A549 (cell line): ENCODE measurements at regions not wholly inside any gene's neighbourhood (a gene's known extent, or its start where the extent isn't known, plus 50 kb on each side); places are given as distances from the start of the nearest gene placed in this dataset.
A peak's percentile ranks its signal among the peaks of the same experiment; 100 is the strongest.
"Not testable (repeated sequence)": the region's sequence is repeated elsewhere in the genome, so short reads cannot be mapped to it uniquely, and the experiment has no call there.

Experiments
- ATAC-seq, 2 experiments: fragments of 200-7000 bp in 1 of 2; fragments of >200 bp in 1 of 2; cut with Nextera tagmentation in 1 of 2; cut with Tn5 transposase in 1 of 2; 3 replicates each; pipeline versions ENCODE4 v1.8.0 to v1.9.1; 2018 to 2020; ENCODE audit warnings: mild to moderate bottlenecking in 1 of 2, moderate library complexity in 1 of 2
- CTCF ChIA-PET: fragments of 300-600 bp; sonication (Branson Sonifier 250); formaldehyde crosslinking; extraction: SDS; loops from one replicate; lab custom pipeline; 2021; ENCODE audit warnings: antibody characterized with exemption, inconsistent platforms; lab: Yijun Ruan, JAX
- POLR2A ChIA-PET: fragments of 350-600 bp; formaldehyde crosslinking; extraction: SDS; loops from one replicate; lab custom pipeline; 2021; ENCODE audit warnings: antibody characterized with exemption, inconsistent platforms; lab: Yijun Ruan, JAX
- DNase-seq, 2 experiments: peaks; one replicate each; pipeline versions ENCODE4 v3.0.0 to v3.0.0-alpha.2; 2011 to 2016; ENCODE audit warnings: low read depth in 1 of 2, low spot score in 1 of 2
- FAIRE-seq: peaks from 2 replicates; lab custom pipeline; 2011; peaks lifted over from hg19 to GRCh38; lab: Jason Lieb, UNC
- H3K27ac ChIP-seq, 2 experiments: fragments of >200 bp; sonication (Bioruptor Twin); formaldehyde crosslinking; 3 replicates each; pipeline ENCODE4 v1.5.1; 2016 to 2017
- H3K4me1 ChIP-seq: fragments of >200 bp; sonication (Bioruptor Twin); formaldehyde crosslinking; 3 replicates; pipeline ENCODE4 v1.6.1; 2016
- H3K4me2 ChIP-seq: fragments of >200 bp; sonication (Bioruptor Twin); formaldehyde crosslinking; 3 replicates; pipeline ENCODE4 v1.6.1; 2016
- H3K4me3 ChIP-seq: fragments of >200 bp; sonication (Bioruptor Twin); formaldehyde crosslinking; 3 replicates; pipeline ENCODE4 v1.5.1; 2016
- H3K9me3 ChIP-seq: fragments of >200 bp; sonication (Bioruptor Twin); formaldehyde crosslinking; 3 replicates; pipeline ENCODE4 v1.6.1; 2016
- CEBPB ChIP-seq, 2 experiments: fragments of >200 bp in 1 of 2; sonication (Bioruptor Twin) in 1 of 2; formaldehyde crosslinking in 1 of 2; IDR thresholded peaks; 2 replicates each; pipeline ENCODE4 v1.6.1; 2012 to 2016
- CHD4 ChIP-seq: fragments of 200-600 bp; sonication (generic); IDR thresholded peaks from 2 replicates; pipeline ENCODE4 v1.6.1; 2016; ENCODE audit warnings: antibody characterized with exemption, mild to moderate bottlenecking, borderline replicate concordance
- FOSL2 ChIP-seq, 2 experiments: fragments of 450-650 bp in 1 of 2; fragments of >200 bp in 1 of 2; sonication (Bioruptor Twin) in 1 of 2; formaldehyde crosslinking; IDR thresholded peaks; 2 replicates each; pipeline versions ENCODE4 v1.5.0 to v1.6.1; 2016 to 2020; ENCODE audit warnings: mild to moderate bottlenecking in 1 of 2, moderate library complexity in 1 of 2
- HDAC2 ChIP-seq: fragments of 200-600 bp; sonication (generic); IDR thresholded peaks from 2 replicates; pipeline ENCODE4 v1.6.1; 2016
- MAFK ChIP-seq: fragments of 450-650 bp; IDR thresholded peaks from 2 replicates; pipeline ENCODE4 v1.6.1; 2014; ENCODE audit not compliant: partially characterized antibody
- MYC ChIP-seq: IDR thresholded peaks from 2 replicates; pipeline ENCODE4 v1.6.1; 2012; ENCODE audit warnings: mild to moderate bottlenecking, inconsistent platforms, low read length, improper control_type of control experiment, borderline replicate concordance
- PHF8 ChIP-seq: fragments of 200-600 bp; sonication (generic); IDR thresholded peaks from 2 replicates; pipeline ENCODE4 v1.6.1; 2016; ENCODE audit warnings: low read depth, mild to moderate bottlenecking, antibody characterized with exemption, moderate library complexity, borderline replicate concordance
- POLR2AphosphoS2 ChIP-seq: conservative IDR thresholded peaks from 2 replicates; pipeline ENCODE4 v1.6.1; 2012; ENCODE audit warnings: low read length, improper control_type of control experiment, inconsistent platforms
- RCOR1 ChIP-seq: fragments of 150-350 bp; IDR thresholded peaks from 2 replicates; pipeline ENCODE4 v1.6.1; 2014; ENCODE audit warnings: antibody characterized with exemption, low read length, low read depth
- SREBF2 ChIP-seq: fragments of 450-650 bp; IDR thresholded peaks from 2 replicates; pipeline ENCODE4 v1.6.1; 2014; ENCODE audit warnings: mild to moderate bottlenecking, moderate library complexity
- ZSCAN20 ChIP-seq: fragments of 250-450 bp; sonication (Bioruptor Pico); IDR thresholded peaks from 2 replicates; pipeline ENCODE4 v1.8.0; 2022; ENCODE audit warnings: mild to moderate bottlenecking, moderate library complexity
- WGBS: methylation state at CpG from one replicate; pipeline ENCODE4 v1.1.6; 2017; ENCODE audit errors: missing lambda C conversion rate; 5-methylcytosine and 5-hydroxymethylcytosine counted together
- TF ChIP-seq, protein P1 (sequence below): fragments of 250-450 bp; sonication (Bioruptor Pico); IDR thresholded peaks from 2 replicates; pipeline ENCODE4 v1.5.0; 2021; ENCODE audit warnings: mild to moderate bottlenecking, moderate library complexity, borderline replicate concordance
- TF ChIP-seq, protein P2 (sequence below): IDR thresholded peaks from 2 replicates; pipeline ENCODE4 v1.6.1; 2012
- TF ChIP-seq, protein P3 (sequence below): fragments of 250-450 bp; sonication (Bioruptor Pico); IDR thresholded peaks from 2 replicates; pipeline ENCODE4 v1.5.0; 2020; ENCODE audit warnings: low read depth, mild to moderate bottlenecking, moderate library complexity
- TF ChIP-seq, protein P4 (sequence below): fragments of 200-600 bp; sonication (generic); IDR thresholded peaks from 2 replicates; pipeline ENCODE4 v1.6.1; 2016; ENCODE audit warnings: antibody characterized with exemption, mild to moderate bottlenecking, moderate library complexity

DNA sequence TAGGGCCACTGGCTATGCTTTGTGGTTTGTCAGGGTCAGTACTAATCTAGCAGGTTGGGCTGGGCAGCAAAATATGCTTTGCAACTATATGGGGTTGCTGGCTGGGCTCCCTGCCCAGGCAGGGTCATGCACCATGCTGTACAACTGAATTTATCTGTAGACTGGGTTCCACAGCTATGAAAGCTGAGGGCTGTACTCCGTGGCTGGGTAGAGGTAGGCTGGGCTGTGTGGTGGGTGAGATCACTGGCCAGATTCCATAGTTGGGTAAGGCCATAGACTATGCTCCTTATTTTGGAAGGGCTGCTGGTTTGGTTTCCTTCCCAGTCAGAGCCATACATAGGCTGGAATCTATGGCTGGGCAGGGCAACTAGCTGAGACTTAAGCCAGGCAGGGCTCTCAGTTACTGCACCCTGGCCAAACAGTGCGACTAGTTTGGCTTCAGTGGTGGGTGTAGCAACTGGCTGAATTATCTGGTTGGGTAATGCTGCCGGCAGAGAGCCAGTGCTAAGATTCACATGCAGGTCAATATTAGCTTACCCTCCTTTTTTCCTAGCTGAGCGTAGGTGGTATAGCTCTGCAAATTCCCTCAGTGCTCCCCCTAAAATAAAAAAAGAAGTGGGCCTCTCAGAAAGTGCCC lies 769.1 kb upstream of the CDH8 start:
- Histone ChIP-seq H3K9me3 (no peaks in the 10 kb centered on the region; the same call in 1 of the 3 replicates), H3K27ac (no peak overlapping the region), H3K4me2 (no peak overlapping the region), H3K4me3 (no peak overlapping the region), H3K4me1 (no peaks in the 10 kb centered on the region)
- DNase-seq (no peak), FAIRE-seq (no peak), ATAC-seq (no peak)
- 2% methylated on average over 4 of the region's 4 CpGs for WGBS
- TF ChIP-seq, protein P1, sequence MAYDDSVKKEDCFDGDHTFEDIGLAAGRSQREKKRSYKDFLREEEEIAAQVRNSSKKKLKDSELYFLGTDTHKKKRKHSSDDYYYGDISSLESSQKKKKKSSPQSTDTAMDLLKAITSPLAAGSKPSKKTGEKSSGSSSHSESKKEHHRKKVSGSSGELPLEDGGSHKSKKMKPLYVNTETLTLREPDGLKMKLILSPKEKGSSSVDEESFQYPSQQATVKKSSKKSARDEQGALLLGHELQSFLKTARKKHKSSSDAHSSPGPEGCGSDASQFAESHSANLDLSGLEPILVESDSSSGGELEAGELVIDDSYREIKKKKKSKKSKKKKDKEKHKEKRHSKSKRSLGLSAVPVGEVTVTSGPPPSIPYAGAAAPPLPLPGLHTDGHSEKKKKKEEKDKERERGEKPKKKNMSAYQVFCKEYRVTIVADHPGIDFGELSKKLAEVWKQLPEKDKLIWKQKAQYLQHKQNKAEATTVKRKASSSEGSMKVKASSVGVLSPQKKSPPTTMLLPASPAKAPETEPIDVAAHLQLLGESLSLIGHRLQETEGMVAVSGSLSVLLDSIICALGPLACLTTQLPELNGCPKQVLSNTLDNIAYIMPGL (CRISPR knock-in tag), result no peak
- TF ChIP-seq, protein P2, sequence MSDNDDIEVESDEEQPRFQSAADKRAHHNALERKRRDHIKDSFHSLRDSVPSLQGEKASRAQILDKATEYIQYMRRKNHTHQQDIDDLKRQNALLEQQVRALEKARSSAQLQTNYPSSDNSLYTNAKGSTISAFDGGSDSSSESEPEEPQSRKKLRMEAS, result no peak
- no peak for TF ChIP-seq HDAC2
- TF ChIP-seq, protein P3, sequence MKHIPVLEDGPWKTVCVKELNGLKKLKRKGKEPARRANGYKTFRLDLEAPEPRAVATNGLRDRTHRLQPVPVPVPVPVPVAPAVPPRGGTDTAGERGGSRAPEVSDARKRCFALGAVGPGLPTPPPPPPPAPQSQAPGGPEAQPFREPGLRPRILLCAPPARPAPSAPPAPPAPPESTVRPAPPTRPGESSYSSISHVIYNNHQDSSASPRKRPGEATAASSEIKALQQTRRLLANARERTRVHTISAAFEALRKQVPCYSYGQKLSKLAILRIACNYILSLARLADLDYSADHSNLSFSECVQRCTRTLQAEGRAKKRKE (CRISPR knock-in tag), result no peak
- no peak for TF ChIP-seq FOSL2 (IDR thresholded peaks at IDR 0.05)
- TF ChIP-seq FOSL2 (CRISPR knock-in tag; IDR thresholded peaks at IDR 0.05), result no peak
- no peak for TF ChIP-seq CEBPB (IDR thresholded peaks at IDR 0.05)
- ChIA-PET POLR2A (no interaction called here), CTCF (no interaction called here)

DNA sequence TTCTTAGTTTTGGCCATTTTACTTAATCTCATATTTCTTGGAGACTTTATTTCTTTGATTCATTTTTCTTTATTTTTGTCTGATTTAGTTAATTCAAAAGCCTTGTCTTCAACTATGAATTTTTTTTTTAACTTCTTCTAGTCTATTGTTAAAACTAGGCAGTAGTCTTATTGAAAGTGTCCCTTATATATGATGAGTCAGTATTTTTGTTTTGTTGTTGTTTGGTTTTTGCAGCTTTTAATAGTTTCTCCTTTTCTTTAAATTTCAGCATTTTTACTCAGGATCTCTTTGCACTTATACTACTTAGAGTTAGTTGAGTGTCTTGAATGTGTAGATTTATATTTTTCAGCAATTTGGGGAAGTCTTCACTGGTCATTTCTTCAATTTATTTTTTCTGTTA lies 758.5 kb upstream of the CDH8 start:
- CTCF ChIA-PET, result no interaction called here
- POLR2A ChIA-PET, result no interaction called here
- DNase-seq, result no peak

DNA sequence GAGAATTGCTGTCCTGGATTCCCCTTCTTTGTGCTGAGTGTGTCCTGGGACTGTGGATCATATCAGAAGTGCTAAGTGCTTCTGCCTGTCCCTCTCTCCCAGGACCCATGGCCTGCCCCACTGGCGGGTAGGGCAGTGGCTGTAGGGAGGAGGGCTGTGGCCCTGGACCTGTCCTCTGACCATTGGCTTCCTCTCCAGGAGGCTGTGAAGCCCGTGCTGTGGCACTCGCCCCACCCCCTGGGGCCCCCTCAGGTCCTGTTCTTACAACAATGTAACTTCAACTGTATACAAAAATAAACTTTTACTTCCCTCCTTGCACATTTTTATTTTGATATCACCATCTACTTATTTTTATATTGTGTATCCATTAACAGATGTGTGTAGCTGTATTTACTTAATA lies 743.8 kb upstream of the CDH8 start:
- 0% methylated on average over 3 of the region's 3 CpGs for WGBS
- H3K4me2 ChIP-seq, H3K9me3 ChIP-seq, H3K4me1 ChIP-seq, CTCF ChIA-PET, H3K27ac ChIP-seq, H3K4me3 ChIP-seq, DNase-seq, POLR2A ChIA-PET, ATAC-seq, FAIRE-seq: not testable (repeated sequence)

More for the DNA sequence above, 758.5 kb upstream of the CDH8 start:
- ATAC-seq, result no peak
- TF ChIP-seq PHF8 (no peak), SREBF2 (no peak), MAFK (peak; percentile 56), ZSCAN20 (CRISPR knock-in tag) (no peak), RCOR1 (no peak), MYC (no peak)
- Histone ChIP-seq H3K4me3 (no peak overlapping the region), H3K27ac (no peak overlapping the region), H3K4me1 (no peaks in the 10 kb centered on the region), H3K9me3 (no peaks in the 10 kb centered on the region; the same call in 2 of the 3 replicates), H3K4me2 (no peak overlapping the region)
- no peak for FAIRE-seq

DNA sequence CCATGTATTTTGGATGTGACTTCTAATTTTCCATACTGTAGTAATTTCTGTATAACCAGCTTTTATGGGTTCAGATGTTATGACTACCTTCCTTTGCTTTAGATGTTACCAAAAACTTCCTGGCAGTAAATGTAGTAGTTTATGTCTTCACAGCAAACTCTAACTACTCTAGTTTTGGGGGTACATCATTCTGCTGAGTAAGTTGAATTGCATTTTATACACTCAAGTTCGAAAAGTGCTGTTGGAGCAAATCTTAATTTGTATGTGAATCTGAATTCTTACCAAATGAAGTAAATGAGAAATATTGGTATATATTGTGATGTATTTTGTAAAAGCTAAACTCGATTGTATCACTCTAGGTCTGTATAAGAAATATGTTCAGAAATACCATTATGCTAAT lies 728.3 kb upstream of the CDH8 start:
- ChIA-PET CTCF (no interaction called here), POLR2A (no interaction called here)
- no peak for TF ChIP-seq HDAC2
- TF ChIP-seq CHD4, result no peak
- TF ChIP-seq, protein P4, sequence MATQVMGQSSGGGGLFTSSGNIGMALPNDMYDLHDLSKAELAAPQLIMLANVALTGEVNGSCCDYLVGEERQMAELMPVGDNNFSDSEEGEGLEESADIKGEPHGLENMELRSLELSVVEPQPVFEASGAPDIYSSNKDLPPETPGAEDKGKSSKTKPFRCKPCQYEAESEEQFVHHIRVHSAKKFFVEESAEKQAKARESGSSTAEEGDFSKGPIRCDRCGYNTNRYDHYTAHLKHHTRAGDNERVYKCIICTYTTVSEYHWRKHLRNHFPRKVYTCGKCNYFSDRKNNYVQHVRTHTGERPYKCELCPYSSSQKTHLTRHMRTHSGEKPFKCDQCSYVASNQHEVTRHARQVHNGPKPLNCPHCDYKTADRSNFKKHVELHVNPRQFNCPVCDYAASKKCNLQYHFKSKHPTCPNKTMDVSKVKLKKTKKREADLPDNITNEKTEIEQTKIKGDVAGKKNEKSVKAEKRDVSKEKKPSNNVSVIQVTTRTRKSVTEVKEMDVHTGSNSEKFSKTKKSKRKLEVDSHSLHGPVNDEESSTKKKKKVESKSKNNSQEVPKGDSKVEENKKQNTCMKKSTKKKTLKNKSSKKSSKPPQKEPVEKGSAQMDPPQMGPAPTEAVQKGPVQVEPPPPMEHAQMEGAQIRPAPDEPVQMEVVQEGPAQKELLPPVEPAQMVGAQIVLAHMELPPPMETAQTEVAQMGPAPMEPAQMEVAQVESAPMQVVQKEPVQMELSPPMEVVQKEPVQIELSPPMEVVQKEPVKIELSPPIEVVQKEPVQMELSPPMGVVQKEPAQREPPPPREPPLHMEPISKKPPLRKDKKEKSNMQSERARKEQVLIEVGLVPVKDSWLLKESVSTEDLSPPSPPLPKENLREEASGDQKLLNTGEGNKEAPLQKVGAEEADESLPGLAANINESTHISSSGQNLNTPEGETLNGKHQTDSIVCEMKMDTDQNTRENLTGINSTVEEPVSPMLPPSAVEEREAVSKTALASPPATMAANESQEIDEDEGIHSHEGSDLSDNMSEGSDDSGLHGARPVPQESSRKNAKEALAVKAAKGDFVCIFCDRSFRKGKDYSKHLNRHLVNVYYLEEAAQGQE, result no peak
- no peak for TF ChIP-seq POLR2AphosphoS2
- peak; percentile 30 for TF ChIP-seq MAFK
- H3K9me3 ChIP-seq, result no peaks in the 10 kb centered on the region
- FAIRE-seq, result no peak
- ATAC-seq, result no peak
- no peak overlapping the region for H3K4me2 ChIP-seq
- 1% methylated on average over 2 of the region's 2 CpGs for WGBS
- H3K27ac ChIP-seq, result no peak overlapping the region
- no peak overlapping the region for H3K4me3 ChIP-seq
- DNase-seq, result no peak
- no peaks in the 10 kb centered on the region for H3K4me1 ChIP-seq
